Right lobe of liver (tissue), 4 donors: ENCODE measurements at regions not wholly inside any gene's neighbourhood (a gene's known extent, or its start where the extent isn't known, plus 50 kb on each side); places are given as distances from the start of the nearest gene placed in this dataset.

ENCODE experiments used
- POLR2A ChIP-seq: fragments of 450-650 bp; IDR thresholded peaks from one replicate; pipeline ENCODE4 v1.6.1; 2017; ENCODE audit warnings: antibody characterized with exemption, mild to moderate bottlenecking
- TF ChIP-seq, protein P1 (sequence below), 4 donors: fragments of 200-600 bp in 3 of 4; fragments of 450-650 bp in 1 of 4; IDR thresholded peaks; one replicate each; pipeline versions ENCODE4 v1.5.1 to v1.8.0; 2016 to 2022; ENCODE audit warnings: antibody characterized with exemption in 4 of 4, mild to moderate bottlenecking in 2 of 4
- donor health status: DM: no; HTN: no; CAD: no.
- donor health status: DM: no; HTN: no; CAD: no.
- donor health status: DM: no; HTN: yes; CAD: no.

DNA sequence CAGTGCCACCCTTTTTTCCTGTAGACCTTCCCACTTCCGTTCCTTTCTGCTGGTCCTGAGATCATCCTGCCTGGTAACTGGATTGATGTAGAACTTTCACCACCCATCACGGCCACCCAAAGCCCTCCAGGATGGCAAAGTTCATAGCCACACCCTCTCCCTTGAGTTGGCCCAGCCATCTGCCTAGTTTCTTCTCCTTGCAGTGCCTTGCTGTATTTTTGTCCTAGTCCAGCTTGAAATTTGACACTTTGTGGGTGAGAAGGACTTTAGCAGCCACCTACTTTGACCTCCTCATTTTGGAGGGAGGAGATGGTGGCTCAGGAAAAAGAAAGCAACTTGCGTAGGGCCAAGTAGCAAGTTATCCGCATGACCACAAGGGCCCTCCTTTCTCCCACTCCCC, 140.7 kb downstream of the BUB3 start:
- TF ChIP-seq, protein P1, sequence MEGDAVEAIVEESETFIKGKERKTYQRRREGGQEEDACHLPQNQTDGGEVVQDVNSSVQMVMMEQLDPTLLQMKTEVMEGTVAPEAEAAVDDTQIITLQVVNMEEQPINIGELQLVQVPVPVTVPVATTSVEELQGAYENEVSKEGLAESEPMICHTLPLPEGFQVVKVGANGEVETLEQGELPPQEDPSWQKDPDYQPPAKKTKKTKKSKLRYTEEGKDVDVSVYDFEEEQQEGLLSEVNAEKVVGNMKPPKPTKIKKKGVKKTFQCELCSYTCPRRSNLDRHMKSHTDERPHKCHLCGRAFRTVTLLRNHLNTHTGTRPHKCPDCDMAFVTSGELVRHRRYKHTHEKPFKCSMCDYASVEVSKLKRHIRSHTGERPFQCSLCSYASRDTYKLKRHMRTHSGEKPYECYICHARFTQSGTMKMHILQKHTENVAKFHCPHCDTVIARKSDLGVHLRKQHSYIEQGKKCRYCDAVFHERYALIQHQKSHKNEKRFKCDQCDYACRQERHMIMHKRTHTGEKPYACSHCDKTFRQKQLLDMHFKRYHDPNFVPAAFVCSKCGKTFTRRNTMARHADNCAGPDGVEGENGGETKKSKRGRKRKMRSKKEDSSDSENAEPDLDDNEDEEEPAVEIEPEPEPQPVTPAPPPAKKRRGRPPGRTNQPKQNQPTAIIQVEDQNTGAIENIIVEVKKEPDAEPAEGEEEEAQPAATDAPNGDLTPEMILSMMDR (IDR thresholded peaks at IDR 0.05): no peak
- TF ChIP-seq POLR2A: no peak
